HG02610 (cell line): ENCODE measurements at regions not wholly inside any gene's neighbourhood (a gene's known extent, or its start where the extent isn't known, plus 50 kb on each side); places are given as distances from the start of the nearest gene placed in this dataset.

Experiments
- ATAC-seq: cut with Tn5 transposase; IDR thresholded peaks from one replicate; pipeline ENCODE4 v1.9.1; 2021; ENCODE audit warnings: mild to moderate bottlenecking, moderate library complexity; ENCODE audit not compliant: unreplicated experiment

DNA sequence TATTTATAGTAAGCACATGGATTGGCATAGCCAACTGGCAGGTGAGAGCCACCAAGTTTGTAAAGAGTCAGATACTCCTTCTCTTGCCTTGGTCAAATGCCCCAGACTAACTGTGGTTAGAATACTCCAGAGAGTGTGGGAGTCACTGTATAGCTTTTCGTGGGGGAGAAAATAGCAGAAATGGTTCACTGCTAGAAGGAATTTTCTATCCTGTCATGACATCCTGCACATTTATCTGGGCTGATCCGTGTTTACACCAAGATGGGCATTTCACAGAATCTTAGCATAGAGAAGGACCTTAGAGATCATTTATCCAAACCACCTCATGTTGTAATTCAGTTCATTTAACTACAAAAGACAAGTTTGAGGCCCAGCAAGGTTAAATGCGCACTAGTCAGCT is 460.8 kb downstream of the ENC1 start:
- no peak for ATAC-seq

DNA sequence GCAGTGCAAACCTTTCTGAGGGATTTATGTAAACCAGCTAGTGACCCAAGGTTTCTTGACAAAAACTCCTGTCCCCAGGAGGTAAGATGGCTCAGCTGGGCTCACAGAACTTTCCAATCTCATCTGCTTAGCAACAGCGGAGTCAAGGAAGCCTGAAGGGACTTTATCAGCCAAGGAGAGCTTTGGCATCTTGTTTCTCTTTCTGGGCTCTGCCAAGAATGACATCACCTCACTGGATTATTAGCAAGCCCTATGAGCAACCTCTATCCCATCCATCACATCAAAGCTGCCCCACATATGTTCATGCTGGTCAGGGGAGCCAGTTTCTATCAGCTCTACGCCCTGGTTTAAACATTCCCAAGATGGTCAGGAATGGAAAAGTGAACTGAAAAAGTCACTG is 461.3 kb downstream of the ENC1 start:
- no peak for ATAC-seq

DNA sequence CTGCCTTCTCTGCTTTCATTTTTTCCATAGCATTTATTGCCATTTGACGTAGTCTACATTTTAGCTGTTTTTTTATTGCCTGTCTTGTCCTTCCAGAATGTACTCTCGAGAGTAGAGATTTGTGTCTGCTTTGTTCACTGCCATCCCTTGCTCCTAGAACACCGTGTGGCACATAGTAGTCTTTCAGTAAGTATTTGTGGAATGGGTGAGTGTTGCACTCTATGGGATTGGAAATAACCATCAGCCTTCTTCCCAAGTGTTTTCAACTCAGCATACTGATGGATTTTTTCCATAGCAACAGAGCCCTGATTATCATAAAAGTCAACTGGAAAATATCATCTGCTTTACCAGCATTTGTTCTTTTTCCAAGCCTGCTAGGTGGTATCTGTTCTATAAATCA is 462.6 kb downstream of the ENC1 start:
- no peak for ATAC-seq

DNA sequence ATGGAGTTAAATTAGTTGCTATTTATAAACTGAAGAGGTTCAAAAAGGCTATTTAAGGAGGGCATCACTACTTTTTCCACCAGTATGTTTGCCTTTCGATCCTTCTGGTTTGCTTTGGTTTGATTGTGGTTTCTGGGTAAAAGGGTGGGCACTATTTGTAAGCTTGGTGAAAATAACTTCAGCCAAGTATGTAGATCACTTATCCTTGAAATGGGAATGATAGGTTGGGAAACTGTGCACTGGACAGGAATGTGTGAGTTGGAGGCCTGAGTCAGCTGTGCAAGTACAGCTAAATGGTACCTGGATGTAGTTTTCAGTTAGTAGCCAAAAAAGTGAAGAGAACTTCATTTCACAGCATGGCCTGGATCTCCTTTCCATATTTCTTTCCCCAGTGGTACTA is 466.2 kb downstream of the ENC1 start:
- no peak for ATAC-seq

DNA sequence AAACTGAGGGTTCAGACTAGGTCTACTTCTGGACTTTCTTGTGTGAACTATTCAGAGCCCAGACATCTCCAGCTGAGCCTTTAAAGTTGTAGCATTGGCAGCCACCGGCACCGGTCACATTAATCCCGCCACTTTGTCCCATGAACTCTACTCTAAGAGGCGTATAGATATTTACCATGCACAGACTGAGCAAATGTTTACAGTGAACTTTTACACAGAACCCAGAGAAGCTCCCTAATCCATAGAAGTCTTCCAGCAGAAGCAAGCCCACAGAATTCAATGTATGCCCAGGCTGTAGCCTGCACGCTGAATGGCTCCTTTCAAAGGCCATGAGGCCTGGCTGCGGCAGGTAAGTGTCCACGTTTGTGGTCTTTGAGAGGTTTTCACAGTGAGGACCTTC is 466.9 kb downstream of the ENC1 start:
- no peak for ATAC-seq

DNA sequence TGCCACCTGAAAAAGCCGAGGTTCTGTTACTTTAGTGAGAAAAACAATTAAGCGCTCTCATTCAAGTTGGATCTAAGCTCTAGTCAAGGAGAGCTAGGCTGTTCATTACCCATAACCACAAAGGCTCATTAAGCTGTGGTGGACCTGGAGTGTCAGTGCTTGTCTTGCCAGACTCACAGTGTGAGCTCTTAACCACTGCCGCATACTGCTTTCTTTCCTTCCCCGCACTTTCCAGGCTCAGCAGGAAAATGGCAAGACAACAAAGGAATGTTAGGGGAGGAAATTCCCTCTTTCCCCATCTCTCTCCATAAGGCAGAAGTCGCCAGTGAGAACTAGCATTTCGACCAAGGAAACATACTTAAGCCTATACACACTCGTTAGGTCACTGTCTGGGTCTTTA is 467.3 kb downstream of the ENC1 start:
- no peak for ATAC-seq

DNA sequence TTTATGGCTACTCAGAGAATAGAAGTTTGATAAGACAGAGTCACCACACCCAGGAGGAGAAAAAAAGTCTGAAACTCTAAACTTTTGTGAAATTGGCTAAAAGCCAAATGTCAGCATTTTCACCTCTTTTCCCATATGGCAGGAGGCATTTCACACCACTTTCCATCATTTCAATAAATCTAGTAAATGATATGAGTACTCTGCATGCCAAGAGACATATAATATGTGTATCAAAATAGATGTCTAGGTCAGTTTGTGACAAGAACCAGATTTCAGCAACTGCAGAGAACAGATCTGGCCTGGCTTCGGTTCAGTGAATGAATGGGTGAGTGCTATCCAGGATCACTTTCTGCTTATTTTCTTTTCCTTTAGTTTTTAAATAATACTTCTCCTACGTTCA is 470.8 kb downstream of the ENC1 start:
- no peak for ATAC-seq

DNA sequence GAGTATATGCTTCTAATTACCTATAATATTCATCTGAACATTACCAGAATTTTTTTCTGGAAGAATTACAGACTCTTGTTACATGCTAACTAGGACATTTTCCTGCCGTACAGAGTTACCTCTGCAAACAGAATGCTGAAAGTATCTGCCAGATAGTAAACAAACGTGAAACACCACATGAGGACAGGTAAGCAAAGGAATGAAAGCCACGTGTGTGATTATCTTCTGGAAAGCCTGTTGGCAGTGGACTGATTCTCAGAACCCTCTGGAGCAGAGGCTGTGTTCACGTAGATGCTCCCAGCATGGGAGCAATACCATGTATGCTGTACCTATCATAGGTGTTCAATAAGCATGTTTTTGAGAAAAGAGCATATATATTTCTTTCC is 472.6 kb downstream of the ENC1 start:
- ATAC-seq = no peak

DNA sequence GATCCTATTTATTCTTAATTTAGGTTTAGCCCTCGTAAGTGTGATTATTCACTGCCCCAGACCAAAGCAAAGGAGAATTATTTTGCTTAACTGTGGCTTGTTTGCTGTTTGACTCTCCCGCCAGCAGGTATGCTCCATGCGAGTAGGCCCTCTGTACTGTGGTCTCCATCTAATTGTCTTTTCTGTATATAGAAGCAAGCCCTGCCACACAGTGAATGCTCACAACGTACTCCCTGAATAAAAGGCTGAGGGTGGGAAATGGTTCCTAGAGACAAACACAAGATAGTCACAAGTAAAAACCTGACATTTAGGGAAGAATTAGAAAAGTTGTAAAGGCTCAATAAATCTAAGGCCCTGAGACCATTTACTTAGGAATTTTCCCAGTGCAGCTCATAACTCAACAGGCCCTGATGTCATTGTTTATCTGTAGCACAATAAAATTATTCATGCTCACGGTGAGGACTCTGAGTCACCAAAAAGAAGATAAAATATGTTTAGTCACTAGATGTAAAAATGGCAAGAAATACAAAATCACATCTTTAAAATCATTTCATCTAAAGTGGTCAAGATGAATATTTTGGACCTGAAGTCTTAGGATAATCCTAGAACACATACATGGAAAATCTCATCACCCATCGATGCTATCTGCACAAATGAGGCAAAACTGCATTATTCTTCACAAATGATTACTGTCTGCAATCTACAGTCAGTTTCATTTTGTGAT is 473.2 kb downstream of the ENC1 start:
- no peak for ATAC-seq

DNA sequence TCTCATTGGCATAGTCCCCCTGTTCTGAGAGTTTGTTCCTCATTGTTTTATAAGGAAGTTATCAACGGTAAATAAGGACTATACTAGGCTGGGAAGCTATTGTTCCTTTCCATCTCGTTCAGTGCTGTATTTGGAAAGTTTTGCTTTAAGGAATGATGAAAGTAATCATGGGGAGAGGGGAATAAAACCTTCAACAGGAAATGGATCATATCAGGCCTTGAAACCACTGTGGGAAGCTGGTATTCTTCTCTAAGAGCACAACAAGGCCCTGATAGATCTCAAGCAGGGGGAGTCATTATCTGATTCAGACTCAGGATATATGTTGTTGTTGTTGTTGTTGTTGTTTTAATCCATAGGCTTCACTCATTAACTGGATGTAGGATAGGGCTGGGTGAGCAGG is 474.5 kb downstream of the ENC1 start:
- no peak for ATAC-seq

DNA sequence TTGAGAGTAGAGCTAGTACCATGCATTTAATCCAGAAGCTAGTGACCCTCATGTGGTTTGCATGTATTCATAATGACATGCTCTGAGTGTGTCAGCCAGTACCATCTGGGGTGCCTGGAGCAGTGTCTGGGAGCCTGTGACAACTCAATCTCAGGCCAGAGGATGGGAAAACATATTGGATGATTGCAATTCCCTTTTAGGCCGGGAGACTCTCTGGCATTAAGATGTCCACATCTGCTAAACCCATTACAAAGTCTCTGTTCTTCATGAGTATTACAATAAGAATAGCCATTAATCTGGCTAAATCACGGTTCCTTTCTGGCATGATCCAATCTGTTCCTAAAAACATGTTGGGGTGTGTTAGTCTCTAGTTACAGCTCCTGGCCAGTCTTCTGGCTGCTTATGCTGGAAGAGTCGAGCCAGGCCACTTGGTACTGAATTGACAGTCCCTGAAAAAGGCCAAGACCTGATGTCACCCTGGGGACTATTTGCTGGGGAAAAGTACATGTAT is 475.7 kb downstream of the ENC1 start:
- no peak for ATAC-seq

DNA sequence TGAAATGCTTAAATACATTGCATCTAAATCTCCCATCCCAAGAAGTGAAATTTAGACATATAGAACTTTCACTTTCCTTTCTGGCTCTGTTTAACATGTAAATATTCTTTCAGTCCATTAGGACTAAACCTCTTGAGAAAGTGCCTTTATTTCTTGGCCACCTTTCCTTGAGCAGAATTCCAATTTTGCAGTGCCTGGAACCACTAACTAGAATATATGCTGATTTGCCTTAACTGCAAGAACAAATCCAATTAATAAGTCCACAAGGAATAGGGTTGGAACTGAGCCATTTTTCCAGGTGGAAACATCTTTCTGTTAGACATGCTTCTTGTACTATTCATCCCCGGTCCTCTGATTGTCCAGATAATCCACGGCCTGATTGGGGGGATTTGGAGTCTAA is 478.0 kb downstream of the ENC1 start:
- no peak for ATAC-seq

DNA sequence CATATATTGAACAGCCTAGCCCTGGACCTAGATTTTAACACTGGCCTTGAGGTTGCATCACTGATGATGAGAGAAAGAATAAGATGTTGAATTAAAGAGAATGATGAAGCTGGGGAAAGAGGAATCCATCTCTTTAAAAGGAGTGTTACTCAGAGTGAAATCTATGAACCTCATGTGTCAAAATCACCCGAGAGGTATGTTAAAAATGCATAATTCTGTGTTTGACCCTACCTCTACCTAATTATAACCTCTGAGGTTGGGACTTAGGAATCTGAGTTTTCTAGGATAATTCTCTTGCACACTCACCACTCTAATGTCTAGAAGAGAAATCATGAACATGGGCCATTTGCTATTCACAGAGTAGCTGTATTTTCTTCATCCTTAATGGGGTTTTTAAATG is 479.4 kb downstream of the ENC1 start:
- no peak for ATAC-seq

DNA sequence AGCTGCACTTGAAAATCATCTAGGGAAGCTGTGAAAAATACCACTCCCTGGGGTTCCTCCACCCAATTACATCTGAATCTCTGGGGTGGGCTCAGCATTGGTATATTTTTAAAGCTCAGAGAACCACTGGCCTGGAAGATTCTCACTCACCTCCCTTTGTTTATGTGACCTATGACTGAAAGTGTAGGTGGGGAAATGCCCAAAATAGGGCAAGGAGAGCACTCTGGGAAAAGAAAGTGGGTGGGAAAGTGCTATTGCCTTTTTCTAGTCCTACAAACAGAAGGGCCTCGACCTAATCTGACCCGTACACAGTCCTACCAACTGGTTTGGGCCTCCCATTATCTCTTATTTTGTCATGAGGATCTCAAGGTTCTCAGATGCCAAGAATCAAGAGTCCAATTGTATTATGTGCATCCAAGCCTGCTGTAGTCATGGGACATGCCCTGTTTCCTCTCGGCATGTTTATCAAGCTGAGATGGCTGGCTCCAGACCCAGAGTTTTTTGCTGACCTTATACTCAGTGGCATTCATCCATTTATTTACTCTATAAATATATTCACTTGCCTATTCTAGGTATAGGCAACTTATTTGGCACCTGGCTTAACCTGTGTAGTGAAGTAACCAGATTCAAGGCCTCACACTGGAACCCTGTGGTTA is 483.7 kb downstream of the ENC1 start:
- ATAC-seq = no peak

DNA sequence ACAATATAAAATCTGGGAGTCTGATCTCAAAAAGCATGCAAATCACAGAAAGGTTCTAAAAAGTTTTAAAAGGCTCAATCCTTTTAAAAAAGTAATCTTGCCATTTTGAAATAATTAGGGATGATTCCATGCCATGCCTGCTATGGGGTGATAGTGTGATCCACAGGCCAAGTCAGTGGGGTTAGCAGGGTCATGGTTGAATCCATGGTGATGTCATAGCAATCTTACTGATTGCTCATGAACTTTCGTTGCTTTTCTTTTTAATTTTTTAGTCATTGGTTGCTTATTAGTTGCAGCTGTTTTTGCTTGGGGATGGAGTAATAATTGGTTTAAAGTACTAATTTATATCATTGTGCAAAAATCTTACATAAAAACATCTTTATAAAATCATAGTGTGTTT is 485.0 kb downstream of the ENC1 start:
- no peak for ATAC-seq

DNA sequence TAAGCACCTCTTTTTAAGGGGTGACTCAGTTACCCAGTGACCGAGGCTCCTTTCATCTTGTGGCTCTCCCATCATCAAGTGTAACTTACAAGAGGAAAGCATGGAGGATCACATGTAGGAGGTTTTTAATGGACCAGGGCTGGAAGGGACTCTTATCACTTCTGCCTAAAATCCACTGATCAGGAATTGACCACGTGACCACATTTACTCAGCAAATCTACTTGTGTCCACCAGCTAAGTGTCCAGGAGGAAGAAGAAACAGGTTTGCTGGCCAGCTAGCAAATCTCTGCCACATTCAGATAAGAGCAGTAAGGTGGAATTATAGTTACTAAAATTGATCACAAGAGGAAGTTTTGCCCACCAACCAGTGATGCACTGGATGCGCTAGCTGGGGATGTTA is 486.0 kb downstream of the ENC1 start:
- ATAC-seq = no peak

DNA sequence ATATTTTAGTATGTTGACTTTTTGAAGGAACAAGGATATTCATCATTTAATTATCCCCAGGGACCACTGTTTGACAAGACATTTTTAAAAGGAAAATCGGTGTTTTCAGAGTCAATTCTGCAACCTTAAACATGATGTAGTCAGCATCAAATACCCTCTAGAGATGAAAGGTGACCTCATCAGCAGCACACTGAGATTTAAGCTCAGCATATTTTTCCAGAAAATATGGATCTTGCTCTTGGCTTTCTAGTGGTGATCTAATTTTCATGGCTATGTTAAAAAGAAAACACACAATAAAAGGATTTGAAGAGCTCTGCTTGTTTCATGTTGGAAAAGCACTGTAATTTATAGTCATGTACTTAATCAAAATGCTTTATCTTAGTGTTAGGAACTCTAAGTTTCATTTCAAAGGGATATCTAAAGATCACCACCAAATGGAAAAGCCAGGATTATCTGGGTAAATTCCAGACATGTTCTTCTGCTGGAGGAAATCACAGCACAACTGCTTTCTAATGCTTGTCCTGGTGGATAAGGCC is 487.2 kb downstream of the ENC1 start:
- ATAC-seq = no peak

DNA sequence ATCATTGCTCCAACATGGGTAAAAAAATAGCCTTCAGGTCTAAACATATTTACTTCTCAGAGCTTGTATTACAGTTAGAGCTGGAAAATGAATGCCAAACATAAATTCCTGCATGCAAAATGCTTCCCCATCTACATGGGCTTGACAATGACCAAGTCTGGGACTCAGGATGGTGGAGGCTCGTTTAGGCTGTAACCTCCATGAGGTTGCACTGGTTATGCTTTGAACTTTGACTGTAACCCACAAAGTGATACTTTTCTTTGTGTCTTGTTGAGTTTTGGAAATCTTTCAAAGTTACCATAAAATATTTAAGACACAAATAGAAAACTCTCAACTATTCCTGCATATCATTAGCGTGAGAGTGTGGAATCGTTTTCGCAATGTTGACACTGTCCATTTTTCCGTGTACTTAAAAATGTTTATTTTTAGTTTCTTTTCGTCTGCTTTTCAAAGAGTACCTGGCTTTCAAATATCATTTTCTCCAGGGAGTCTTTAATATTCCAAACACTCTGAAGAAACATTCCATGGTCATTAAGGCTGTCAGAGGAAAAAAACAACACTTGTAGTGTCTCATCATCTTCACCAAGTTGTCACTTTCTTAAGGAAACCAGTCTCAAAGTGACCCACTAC is 487.8 kb downstream of the ENC1 start:
- no peak for ATAC-seq

DNA sequence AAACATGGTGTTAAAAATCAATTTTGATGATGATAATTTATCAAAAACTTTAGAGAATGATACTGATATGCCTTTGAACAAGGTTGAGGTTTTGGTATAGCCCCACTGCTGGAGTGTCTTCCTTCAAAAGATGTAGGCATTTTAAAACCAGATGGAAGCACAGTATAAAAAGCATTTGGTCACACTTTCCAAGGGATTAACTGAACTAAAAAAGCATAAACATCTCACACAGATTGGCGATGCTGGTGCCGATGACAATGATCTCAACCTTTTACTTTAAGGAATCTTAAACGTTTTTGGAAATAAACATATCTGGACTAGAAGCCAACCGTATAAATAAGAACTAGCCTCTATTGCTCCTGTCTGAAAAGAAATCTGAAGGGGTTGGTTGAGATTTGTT is 488.4 kb downstream of the ENC1 start:
- ATAC-seq = no peak

DNA sequence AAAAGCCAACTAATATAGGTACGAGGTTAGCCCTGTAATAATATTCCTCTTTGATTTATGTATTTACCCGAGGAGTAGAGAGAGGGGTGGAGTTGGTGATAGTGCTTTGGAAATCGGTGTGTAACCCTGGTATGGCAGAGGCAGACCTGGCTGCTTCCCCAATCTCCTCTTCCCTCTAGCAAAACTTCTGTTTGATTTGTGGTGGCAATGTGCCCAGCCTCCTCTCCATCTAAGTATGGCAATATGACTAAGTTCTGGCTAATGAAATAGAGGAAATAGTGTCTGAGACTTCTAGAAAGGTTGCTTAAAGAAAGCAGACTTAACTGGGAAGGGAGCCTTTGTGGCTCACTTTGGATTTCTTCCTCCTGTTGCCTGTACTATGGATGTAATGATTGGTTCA is 491.1 kb downstream of the ENC1 start:
- ATAC-seq = no peak

DNA sequence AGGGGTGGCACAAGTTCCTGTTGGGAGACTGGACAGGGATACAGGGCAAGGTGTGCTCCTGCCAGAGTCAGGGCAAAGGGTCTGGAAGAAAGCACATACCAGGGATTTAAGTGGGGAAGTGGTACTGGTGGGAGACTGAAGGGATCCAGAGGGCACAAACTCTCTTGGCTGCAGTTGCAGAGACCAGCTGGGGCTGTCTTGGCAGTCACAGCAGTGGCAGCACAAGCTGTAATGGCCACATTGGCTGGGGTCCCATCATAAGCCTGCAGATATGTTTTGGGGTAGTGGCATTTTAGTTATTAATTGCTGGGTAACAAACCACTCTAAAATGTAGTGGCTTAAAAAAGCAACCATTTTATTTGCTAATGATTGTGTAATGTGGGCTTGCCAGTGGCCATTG is 492.2 kb downstream of the ENC1 start:
- no peak for ATAC-seq

DNA sequence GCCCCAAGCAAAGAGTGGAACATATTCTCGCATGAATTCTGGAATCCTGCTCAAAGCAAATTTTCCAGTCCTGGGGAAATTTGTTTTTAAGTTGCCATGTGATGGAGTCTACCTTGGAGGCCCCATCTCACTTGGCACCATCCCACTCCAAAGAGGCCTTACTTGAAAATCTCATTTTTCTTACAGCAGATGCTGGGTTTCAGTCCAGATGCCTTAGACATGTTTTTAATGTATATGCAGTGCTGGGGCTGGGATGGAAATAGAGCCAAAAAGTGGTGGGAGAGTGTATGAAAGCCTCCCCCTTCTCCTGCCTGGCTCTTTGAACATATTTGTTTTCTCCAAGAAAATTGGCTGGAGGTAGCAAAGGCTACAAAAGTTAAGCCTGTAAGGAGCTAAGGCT is 493.7 kb downstream of the ENC1 start:
- ATAC-seq = no peak
